ENCODE measurements at regions not wholly inside any gene's neighbourhood (a gene's known extent, or its start where the extent isn't known, plus 50 kb on each side); places are given as distances from the start of the nearest gene placed in this dataset.

DNA sequence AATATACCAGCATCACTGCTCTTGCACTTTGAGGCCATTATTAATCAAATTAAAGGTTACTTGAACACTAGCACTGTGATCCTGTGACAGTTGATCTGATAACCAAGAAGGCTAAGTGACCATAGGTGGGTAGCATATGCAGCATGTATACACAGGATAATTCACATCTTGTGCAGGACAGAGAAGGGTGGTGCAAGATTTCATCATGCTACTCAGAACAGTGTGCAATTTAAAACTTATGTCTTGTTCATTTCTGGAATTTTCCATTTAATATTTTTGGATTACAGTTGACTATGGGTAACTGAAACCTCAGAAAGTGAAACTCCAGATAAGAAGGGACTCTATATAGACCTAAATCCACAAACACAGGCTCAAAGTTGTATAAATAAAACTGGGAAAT is 78.2 kb upstream of the PDE5A start:
- Histone ChIP-seq H3K36me3 (no peaks in the 10 kb centered on the region), H3K9me3 (no peaks in the 10 kb centered on the region), H3K27me3 (no peaks in the 10 kb centered on the region), H3K4me3 (no peak overlapping the region), H3K4me1 (no peaks in the 10 kb centered on the region), H3K27ac (no peak overlapping the region)
- DNase-seq, result no peak
- intact Hi-C loops (cut with DNase I), result no loop called here
- TF ChIP-seq, protein P1, sequence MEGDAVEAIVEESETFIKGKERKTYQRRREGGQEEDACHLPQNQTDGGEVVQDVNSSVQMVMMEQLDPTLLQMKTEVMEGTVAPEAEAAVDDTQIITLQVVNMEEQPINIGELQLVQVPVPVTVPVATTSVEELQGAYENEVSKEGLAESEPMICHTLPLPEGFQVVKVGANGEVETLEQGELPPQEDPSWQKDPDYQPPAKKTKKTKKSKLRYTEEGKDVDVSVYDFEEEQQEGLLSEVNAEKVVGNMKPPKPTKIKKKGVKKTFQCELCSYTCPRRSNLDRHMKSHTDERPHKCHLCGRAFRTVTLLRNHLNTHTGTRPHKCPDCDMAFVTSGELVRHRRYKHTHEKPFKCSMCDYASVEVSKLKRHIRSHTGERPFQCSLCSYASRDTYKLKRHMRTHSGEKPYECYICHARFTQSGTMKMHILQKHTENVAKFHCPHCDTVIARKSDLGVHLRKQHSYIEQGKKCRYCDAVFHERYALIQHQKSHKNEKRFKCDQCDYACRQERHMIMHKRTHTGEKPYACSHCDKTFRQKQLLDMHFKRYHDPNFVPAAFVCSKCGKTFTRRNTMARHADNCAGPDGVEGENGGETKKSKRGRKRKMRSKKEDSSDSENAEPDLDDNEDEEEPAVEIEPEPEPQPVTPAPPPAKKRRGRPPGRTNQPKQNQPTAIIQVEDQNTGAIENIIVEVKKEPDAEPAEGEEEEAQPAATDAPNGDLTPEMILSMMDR (IDR thresholded peaks at IDR 0.05), result no peak
- TF ChIP-seq POLR2A (IDR thresholded peaks at IDR 0.05), result no peak

DNA sequence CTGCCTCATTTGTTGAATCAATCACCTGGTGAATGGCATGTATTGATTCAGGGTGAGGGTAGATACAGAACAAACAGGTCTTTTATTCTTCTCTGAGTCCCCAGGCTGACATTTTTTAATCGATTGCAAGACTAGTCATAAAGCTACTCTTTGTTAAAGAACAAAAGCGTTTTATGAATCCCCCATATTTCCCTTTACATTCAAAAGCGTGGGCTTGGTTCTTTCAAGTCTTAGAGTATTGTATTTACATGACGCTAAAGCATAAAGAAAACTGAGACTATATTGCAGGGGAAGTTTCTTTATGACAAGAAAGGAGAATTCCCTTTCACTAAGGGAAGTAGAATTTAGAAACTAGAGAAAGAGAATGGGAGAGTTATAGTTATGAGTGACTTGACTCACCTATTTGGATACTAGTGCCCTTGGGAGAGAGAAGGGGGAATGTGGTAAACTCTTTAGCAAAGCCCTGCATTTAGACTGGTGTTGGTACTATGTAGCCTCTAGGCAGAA is 69.3 kb upstream of the PDE5A start:
- H3K36me3 ChIP-seq, result no peaks in the 10 kb centered on the region
- no peaks in the 10 kb centered on the region for H3K4me1 ChIP-seq
- no peak for TF ChIP-seq POLR2A (IDR thresholded peaks at IDR 0.05)
- TF ChIP-seq, protein P1 (IDR thresholded peaks at IDR 0.05), result no peak
- intact Hi-C loops (cut with DNase I), result no loop called here
- no peak overlapping the region for H3K27ac ChIP-seq
- no peaks in the 10 kb centered on the region for H3K9me3 ChIP-seq
- WGBS, 2 donors, result 32 to 40% methylated on average over 4 of the region's 4 CpGs
- H3K4me3 ChIP-seq, result no peak overlapping the region
- H3K27me3 ChIP-seq, result no peaks in the 10 kb centered on the region
- DNase-seq, result no peak

DNA sequence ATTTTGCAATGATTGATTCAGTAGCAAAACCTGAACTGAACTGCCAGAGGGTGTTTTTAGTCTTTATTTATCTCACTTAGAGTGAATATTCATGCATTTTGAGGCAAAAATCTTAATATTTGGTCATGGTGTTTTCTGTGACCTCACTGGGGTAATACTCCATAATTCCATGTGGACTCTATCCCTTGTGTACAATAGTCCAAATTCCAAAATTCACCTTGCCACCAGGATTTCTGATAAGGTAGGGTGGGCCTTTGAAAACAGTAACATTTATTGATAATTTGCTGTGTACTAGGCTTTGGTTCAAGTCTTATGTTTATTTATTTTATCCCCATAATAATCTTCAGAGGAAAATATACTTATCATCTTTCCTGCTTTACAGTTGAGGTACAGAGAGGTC is 68.4 kb upstream of the PDE5A start:
- no peaks in the 10 kb centered on the region for H3K4me1 ChIP-seq
- H3K9me3 ChIP-seq, result no peaks in the 10 kb centered on the region
- H3K27ac ChIP-seq, result no peak overlapping the region
- intact Hi-C loops (cut with DNase I), result no loop called here
- no peaks in the 10 kb centered on the region for H3K27me3 ChIP-seq
- no peak for DNase-seq
- no peaks in the 10 kb centered on the region for H3K36me3 ChIP-seq
- H3K4me3 ChIP-seq, result no peak overlapping the region
- TF ChIP-seq POLR2A (IDR thresholded peaks at IDR 0.05), result no peak
- TF ChIP-seq, protein P1 (IDR thresholded peaks at IDR 0.05), result no peak

DNA sequence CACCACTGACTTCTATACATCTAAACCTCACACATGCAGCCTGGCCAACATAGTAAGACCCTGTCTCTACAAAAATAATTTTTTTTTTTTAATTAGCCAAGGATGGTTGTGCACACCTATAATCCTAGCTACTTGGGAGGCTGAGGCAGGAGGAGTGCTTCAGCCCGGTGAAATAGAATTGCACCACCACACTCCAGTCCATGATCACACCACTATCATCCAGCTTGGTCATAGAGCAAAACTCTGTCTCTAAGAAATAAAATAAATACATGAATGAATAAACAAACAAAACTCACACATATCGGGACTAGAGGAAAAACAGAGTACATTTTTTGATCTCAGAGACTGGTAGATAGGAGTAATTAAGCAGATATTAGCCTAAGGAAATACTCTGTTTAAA is 66.6 kb upstream of the PDE5A start:
- no peaks in the 10 kb centered on the region for H3K4me1 ChIP-seq
- WGBS, 2 donors, result 75 to 77% methylated on average over 2 of the region's 2 CpGs
- no peak overlapping the region for H3K4me3 ChIP-seq
- no peak overlapping the region for H3K27ac ChIP-seq
- H3K36me3 ChIP-seq, result no peaks in the 10 kb centered on the region
- no peaks in the 10 kb centered on the region for H3K9me3 ChIP-seq
- TF ChIP-seq, protein P1 (IDR thresholded peaks at IDR 0.05), result no peak
- no peak for TF ChIP-seq POLR2A (IDR thresholded peaks at IDR 0.05)
- intact Hi-C loops (cut with DNase I), result no loop called here
- DNase-seq, result no peak
- H3K27me3 ChIP-seq, result no peaks in the 10 kb centered on the region

DNA sequence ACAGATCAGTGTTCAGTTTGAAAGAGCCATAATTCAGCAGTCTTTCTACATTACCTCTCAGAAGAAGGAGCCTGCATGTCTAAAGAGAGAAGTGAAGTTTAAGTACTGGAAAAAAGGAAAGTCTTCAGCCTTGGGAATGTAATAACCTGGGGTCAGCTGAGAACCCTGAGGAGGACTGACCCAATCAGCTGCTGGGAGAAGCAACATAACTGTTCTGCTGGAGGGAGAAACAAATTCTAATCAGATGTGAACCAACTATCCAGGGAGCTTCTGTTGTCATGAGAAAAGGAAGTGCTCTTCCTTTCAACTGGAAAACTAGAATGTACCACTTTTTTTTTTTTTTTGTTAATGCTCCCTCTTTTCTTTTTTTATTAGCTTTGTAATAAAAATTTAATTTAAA is 64.5 kb upstream of the PDE5A start:
- Histone ChIP-seq H3K27me3 (no peaks in the 10 kb centered on the region), H3K9me3 (no peaks in the 10 kb centered on the region), H3K27ac (no peak overlapping the region), H3K4me1 (no peaks in the 10 kb centered on the region), H3K36me3 (no peaks in the 10 kb centered on the region), H3K4me3 (no peak overlapping the region)
- DNase-seq, result no peak
- intact Hi-C loops (cut with DNase I), result no loop called here
- no peak for TF ChIP-seq POLR2A (IDR thresholded peaks at IDR 0.05)
- TF ChIP-seq, protein P1 (IDR thresholded peaks at IDR 0.05), result no peak
